Epithelial cell of esophagus (primary cell): ENCODE measurements at regions not wholly inside any gene's neighbourhood (a gene's known extent, or its start where the extent isn't known, plus 50 kb on each side); places are given as distances from the start of the nearest gene placed in this dataset.

ENCODE experiments used
- DNase-seq: peaks from one replicate; pipeline ENCODE4 v3.0.0; 2010; ENCODE audit warnings: low read depth
- H3K4me3 ChIP-seq: 2 replicates; pipeline ENCODE4 v1.5.1; 2011; ENCODE audit warnings: mild to moderate bottlenecking, low read length, control low read depth
- CTCF ChIP-seq: IDR thresholded peaks from 2 replicates; pipeline ENCODE4 v1.5.1; 2011; ENCODE audit warnings: low read depth, mild to moderate bottlenecking, low read length, control low read depth, inconsistent platforms; ENCODE audit not compliant: insufficient read depth; ENCODE audit errors: missing control alignments

- DNase-seq = no peak
- no peak overlapping the region for H3K4me3 ChIP-seq
- no peak for TF ChIP-seq CTCF
These were observed 77.1 kb upstream of the PRR16 start for GRCh38 chr5:120386981-120387380.

GRCh38 chr5:120388016-120388781 is 75.9 kb upstream of the PRR16 start:
- H3K4me3 ChIP-seq = no peak overlapping the region
- no peak for TF ChIP-seq CTCF
- peak; percentile 72 for DNase-seq

- H3K4me3 ChIP-seq = no peak overlapping the region
- TF ChIP-seq CTCF = no peak
- DNase-seq = peak; percentile 22
These were observed 69.8 kb upstream of the PRR16 start for GRCh38 chr5:120394259-120394658.

GRCh38 chr5:120396186-120396585 is 67.9 kb upstream of the PRR16 start:
- no peak for TF ChIP-seq CTCF
- H3K4me3 ChIP-seq = no peak overlapping the region
- peak; percentile 64 for DNase-seq

GRCh38 chr5:120400356-120400755 is 63.7 kb upstream of the PRR16 start:
- no peak overlapping the region for H3K4me3 ChIP-seq
- TF ChIP-seq CTCF = no peak
- no peak for DNase-seq

GRCh38 chr5:120402606-120403005 is 61.5 kb upstream of the PRR16 start:
- DNase-seq = no peak
- H3K4me3 ChIP-seq = no peak overlapping the region
- no peak for TF ChIP-seq CTCF

- peak; percentile 70 for DNase-seq
- H3K4me3 ChIP-seq = no peak overlapping the region
- TF ChIP-seq CTCF = no peak
These were observed 58.7 kb upstream of the PRR16 start for GRCh38 chr5:120405286-120405864.
